ENCODE measurements at regions not wholly inside any gene's neighbourhood (a gene's known extent, or its start where the extent isn't known, plus 50 kb on each side); places are given as distances from the start of the nearest gene placed in this dataset.

- TF ChIP-seq EP300 (IDR thresholded peaks at IDR 0.05), result no peak
- no peak for TF ChIP-seq POLR2A (IDR thresholded peaks at IDR 0.05)
- TF ChIP-seq CTCF (IDR thresholded peaks at IDR 0.05), result no peak
- 15 to 31% methylated on average over 4 of the region's 4 CpGs for WGBS, 2 donors
- peak in 1 of 2 donors; percentile 47 for DNase-seq (ENCODE audit: low spot score in 2 of 2)
These were observed 350.0 kb downstream of the GALC start for GRCh38 chr14:87643005-87643404.

GRCh38 chr14:87640553-87640952 lies 352.4 kb downstream of the GALC start:
- TF ChIP-seq POLR2A (IDR thresholded peaks at IDR 0.05) (no peak), CTCF (IDR thresholded peaks at IDR 0.05) (no peak), EP300 (IDR thresholded peaks at IDR 0.05) (no peak)
- Histone ChIP-seq H3K36me3 (no peaks in the 10 kb centered on the region), H3K4me3 (no peak overlapping the region), H3K27ac (no peak overlapping the region), H3K9me3 (no peaks in the 10 kb centered on the region), H3K27me3 (no peaks in the 10 kb centered on the region), H3K4me1 (peaks cover 0 to 19% (median 5%) of the 10 kb centered on the region in 4 donors)
- no peak for DNase-seq (ENCODE audit: low spot score in 2 of 2)

More at GRCh38 chr14:87643005-87643404, 350.0 kb downstream of the GALC start:
- H3K27me3 ChIP-seq, result no peaks in the 10 kb centered on the region
- no peaks in the 10 kb centered on the region for H3K36me3 ChIP-seq
- no peak overlapping the region for H3K27ac ChIP-seq
- no peaks in the 10 kb centered on the region for H3K9me3 ChIP-seq
- H3K4me3 ChIP-seq, result no peak overlapping the region
- peaks cover 0 to 8% (median 0%) of the 10 kb centered on the region in 4 donors for H3K4me1 ChIP-seq

- Histone ChIP-seq H3K4me1 (peaks cover 0 to 17% (median 6%) of the 10 kb centered on the region in 4 donors), H3K4me3 (no peak overlapping the region), H3K9me3 (no peaks in the 10 kb centered on the region), H3K27ac (no peak overlapping the region), H3K27me3 (no peaks in the 10 kb centered on the region), H3K36me3 (no peaks in the 10 kb centered on the region)
- TF ChIP-seq POLR2A (IDR thresholded peaks at IDR 0.05) (no peak), CTCF (IDR thresholded peaks at IDR 0.05) (no peak), EP300 (IDR thresholded peaks at IDR 0.05) (no peak)
- WGBS, 2 donors, result 87 to 95% methylated on average over 3 of the region's 3 CpGs
- no peak for DNase-seq (ENCODE audit: low spot score in 2 of 2)
These were observed 354.8 kb downstream of the GALC start for GRCh38 chr14:87638196-87638595.

GRCh38 chr14:87635442-87635841 lies 357.5 kb downstream of the GALC start:
- no peak overlapping the region for H3K4me3 ChIP-seq
- DNase-seq (ENCODE audit: low spot score in 2 of 2), result no peak
- H3K9me3 ChIP-seq, result no peaks in the 10 kb centered on the region
- TF ChIP-seq CTCF (IDR thresholded peaks at IDR 0.05) (no peak), EP300 (IDR thresholded peaks at IDR 0.05) (no peak), POLR2A (IDR thresholded peaks at IDR 0.05) (no peak)
- H3K36me3 ChIP-seq, result no peaks in the 10 kb centered on the region
- no peaks in the 10 kb centered on the region for H3K27me3 ChIP-seq
- 39 to 50% methylated on average over 3 of the region's 3 CpGs for WGBS, 2 donors
- H3K4me1 ChIP-seq, result peaks cover 0 to 14% (median 6%) of the 10 kb centered on the region in 4 donors
- H3K27ac ChIP-seq, result no peak overlapping the region

GRCh38 chr14:87632796-87633195 lies 360.2 kb downstream of the GALC start:
- Histone ChIP-seq H3K27ac (no peak overlapping the region), H3K4me3 (no peak overlapping the region), H3K9me3 (no peaks in the 10 kb centered on the region), H3K27me3 (no peaks in the 10 kb centered on the region), H3K4me1 (peaks cover 0 to 38% (median 6%) of the 10 kb centered on the region in 4 donors), H3K36me3 (no peaks in the 10 kb centered on the region)
- no peak for DNase-seq (ENCODE audit: low spot score in 2 of 2)
- WGBS, 2 donors, result 93 to 94% methylated on average over 4 of the region's 4 CpGs
- TF ChIP-seq EP300 (IDR thresholded peaks at IDR 0.05) (no peak), POLR2A (IDR thresholded peaks at IDR 0.05) (no peak), CTCF (IDR thresholded peaks at IDR 0.05) (no peak)
